Gastrocnemius medialis (tissue), 4 donors: ENCODE measurements at regions not wholly inside any gene's neighbourhood (a gene's known extent, or its start where the extent isn't known, plus 50 kb on each side); places are given as distances from the start of the nearest gene placed in this dataset.

Source experiments
- POLR2A ChIP-seq, 2 donors: fragments of 450-650 bp; IDR thresholded peaks; one replicate each; pipeline ENCODE4 v1.6.1; 2017; ENCODE audit warnings: antibody characterized with exemption in 2 of 2, mild to moderate bottlenecking in 2 of 2, moderate library complexity in 2 of 2
- TF ChIP-seq, protein P1 (sequence below), 5 experiments: fragments of 450-650 bp in 3 of 5; fragments of 200-600 bp in 2 of 5; sonication (generic) in 2 of 5; IDR thresholded peaks in 4 of 5; conservative IDR thresholded peaks in 1 of 5; 1 replicate in 4 of 5; 2 replicates in 1 of 5; pipeline ENCODE4 v1.5.1; 2016 to 2019; ENCODE audit warnings: antibody characterized with exemption in 5 of 5, mild to moderate bottlenecking in 3 of 5, moderate library complexity in 3 of 5

DNA sequence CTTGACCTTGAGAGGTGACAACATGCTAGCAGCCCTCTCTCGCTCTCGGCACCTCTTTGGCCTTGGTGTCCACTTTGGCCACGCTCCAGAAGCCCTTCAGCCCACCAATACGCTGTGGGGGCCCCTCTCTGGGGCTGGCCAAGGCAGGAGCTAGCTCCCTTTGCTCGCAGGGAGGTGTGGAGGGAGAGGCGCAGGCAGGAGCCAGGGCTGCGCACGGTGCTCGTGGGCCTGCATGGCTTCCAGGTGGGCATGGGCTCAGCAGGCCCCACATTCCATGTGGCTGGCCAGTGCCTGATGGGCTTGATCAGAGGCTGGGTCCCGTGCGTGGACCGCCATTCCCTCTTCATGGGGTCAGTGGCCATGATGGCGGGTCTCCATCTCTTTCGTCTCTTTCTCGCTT is 1237.0 kb upstream of the USP15 start:
- no peak for TF ChIP-seq POLR2A (IDR thresholded peaks at IDR 0.05)
- TF ChIP-seq, protein P1, sequence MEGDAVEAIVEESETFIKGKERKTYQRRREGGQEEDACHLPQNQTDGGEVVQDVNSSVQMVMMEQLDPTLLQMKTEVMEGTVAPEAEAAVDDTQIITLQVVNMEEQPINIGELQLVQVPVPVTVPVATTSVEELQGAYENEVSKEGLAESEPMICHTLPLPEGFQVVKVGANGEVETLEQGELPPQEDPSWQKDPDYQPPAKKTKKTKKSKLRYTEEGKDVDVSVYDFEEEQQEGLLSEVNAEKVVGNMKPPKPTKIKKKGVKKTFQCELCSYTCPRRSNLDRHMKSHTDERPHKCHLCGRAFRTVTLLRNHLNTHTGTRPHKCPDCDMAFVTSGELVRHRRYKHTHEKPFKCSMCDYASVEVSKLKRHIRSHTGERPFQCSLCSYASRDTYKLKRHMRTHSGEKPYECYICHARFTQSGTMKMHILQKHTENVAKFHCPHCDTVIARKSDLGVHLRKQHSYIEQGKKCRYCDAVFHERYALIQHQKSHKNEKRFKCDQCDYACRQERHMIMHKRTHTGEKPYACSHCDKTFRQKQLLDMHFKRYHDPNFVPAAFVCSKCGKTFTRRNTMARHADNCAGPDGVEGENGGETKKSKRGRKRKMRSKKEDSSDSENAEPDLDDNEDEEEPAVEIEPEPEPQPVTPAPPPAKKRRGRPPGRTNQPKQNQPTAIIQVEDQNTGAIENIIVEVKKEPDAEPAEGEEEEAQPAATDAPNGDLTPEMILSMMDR (IDR thresholded peaks at IDR 0.05 in 4 of 5, conservative IDR thresholded peaks at IDR 0.05 in 1 of 5) = no peak
